ENCODE measurements at regions not wholly inside any gene's neighbourhood (a gene's known extent, or its start where the extent isn't known, plus 50 kb on each side); places are given as distances from the start of the nearest gene placed in this dataset.

DNA sequence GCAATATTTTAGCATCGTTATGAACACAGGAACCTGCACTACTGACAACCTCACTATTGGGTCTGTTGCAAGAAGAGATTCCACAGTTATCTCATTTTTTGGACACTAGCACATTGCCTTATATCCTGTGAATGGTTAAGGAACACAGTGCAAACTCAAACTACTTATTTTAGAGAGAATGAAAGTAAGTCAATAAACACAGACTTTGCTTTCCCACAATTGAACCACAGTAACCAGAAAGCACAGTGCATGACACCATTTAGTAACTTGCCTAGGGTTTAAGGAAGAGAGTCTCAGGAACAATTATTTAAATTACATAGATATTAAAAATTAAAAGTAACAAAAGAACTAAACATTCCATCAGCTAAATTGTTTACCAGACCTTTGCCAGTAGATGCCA is 468.8 kb downstream of the ZWINT start:
- TF ChIP-seq, protein P1, sequence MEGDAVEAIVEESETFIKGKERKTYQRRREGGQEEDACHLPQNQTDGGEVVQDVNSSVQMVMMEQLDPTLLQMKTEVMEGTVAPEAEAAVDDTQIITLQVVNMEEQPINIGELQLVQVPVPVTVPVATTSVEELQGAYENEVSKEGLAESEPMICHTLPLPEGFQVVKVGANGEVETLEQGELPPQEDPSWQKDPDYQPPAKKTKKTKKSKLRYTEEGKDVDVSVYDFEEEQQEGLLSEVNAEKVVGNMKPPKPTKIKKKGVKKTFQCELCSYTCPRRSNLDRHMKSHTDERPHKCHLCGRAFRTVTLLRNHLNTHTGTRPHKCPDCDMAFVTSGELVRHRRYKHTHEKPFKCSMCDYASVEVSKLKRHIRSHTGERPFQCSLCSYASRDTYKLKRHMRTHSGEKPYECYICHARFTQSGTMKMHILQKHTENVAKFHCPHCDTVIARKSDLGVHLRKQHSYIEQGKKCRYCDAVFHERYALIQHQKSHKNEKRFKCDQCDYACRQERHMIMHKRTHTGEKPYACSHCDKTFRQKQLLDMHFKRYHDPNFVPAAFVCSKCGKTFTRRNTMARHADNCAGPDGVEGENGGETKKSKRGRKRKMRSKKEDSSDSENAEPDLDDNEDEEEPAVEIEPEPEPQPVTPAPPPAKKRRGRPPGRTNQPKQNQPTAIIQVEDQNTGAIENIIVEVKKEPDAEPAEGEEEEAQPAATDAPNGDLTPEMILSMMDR (IDR thresholded peaks at IDR 0.05; ENCODE audit: low read depth, low read length, poor library complexity, severe bottlenecking), result no peak
- no peak for TF ChIP-seq EZH2phosphoT487 (IDR thresholded peaks at IDR 0.05; ENCODE audit: borderline replicate concordance, low read length)

Data from DOHH2 (cell line).